Ishikawa (cell line): ENCODE measurements at regions not wholly inside any gene's neighbourhood (a gene's known extent, or its start where the extent isn't known, plus 50 kb on each side); places are given as distances from the start of the nearest gene placed in this dataset.

ENCODE experiments used
- EP300 ChIP-seq: IDR thresholded peaks from 2 replicates; pipeline ENCODE4 v1.6.1; 2012; ENCODE audit warnings: borderline replicate concordance
- TF ChIP-seq, protein P1 (sequence below): IDR thresholded peaks from 2 replicates; pipeline ENCODE4 v1.6.1; 2012

DNA sequence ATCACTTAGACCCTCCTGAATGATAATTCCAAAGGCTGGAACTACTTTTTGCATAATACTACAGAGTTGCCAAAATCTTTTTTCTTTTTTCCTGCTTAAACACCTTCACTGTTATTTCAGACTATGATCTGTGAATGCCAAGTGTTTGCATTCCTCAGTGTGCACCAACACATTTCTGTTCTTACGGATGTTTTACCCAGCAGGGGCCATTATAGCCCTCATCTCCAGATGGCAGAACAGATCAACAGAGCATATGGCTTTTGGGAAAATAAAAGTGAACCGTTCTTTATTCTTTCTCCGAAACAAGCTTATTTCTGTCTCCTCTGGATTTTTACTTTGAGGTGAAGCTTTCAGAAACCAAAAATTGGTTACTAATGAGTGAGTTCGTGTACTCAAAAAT, 1226.6 kb upstream of the FAM98A start:
- no peak for TF ChIP-seq EP300
- TF ChIP-seq, protein P1, sequence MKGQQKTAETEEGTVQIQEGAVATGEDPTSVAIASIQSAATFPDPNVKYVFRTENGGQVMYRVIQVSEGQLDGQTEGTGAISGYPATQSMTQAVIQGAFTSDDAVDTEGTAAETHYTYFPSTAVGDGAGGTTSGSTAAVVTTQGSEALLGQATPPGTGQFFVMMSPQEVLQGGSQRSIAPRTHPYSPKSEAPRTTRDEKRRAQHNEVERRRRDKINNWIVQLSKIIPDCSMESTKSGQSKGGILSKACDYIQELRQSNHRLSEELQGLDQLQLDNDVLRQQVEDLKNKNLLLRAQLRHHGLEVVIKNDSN, result no peak
